GM13976 (cell line): ENCODE measurements at regions not wholly inside any gene's neighbourhood (a gene's known extent, or its start where the extent isn't known, plus 50 kb on each side); places are given as distances from the start of the nearest gene placed in this dataset.

Experiments used
- DNase-seq: peaks from one replicate; pipeline ENCODE4 v3.0.0; 2012; ENCODE audit warnings: low spot score
- in situ Hi-C: fragments of 300-500 bp; cut with MboI; formaldehyde crosslinking; loops from one replicate; pipeline ENCODE4 v1.12.0; 2022; ENCODE audit warnings: low sequenced_read_pairs, mixed read lengths, inconsistent platforms; ENCODE audit not compliant: unreplicated experiment
- TF ChIP-seq, protein P1 (sequence below): IDR thresholded peaks from 2 replicates; pipeline ENCODE4 v1.5.1; 2012; ENCODE audit warnings: borderline replicate concordance, mild to moderate bottlenecking; ENCODE audit not compliant: insufficient read depth; ENCODE audit errors: extremely low read depth, missing control alignments, control extremely low read depth

DNA sequence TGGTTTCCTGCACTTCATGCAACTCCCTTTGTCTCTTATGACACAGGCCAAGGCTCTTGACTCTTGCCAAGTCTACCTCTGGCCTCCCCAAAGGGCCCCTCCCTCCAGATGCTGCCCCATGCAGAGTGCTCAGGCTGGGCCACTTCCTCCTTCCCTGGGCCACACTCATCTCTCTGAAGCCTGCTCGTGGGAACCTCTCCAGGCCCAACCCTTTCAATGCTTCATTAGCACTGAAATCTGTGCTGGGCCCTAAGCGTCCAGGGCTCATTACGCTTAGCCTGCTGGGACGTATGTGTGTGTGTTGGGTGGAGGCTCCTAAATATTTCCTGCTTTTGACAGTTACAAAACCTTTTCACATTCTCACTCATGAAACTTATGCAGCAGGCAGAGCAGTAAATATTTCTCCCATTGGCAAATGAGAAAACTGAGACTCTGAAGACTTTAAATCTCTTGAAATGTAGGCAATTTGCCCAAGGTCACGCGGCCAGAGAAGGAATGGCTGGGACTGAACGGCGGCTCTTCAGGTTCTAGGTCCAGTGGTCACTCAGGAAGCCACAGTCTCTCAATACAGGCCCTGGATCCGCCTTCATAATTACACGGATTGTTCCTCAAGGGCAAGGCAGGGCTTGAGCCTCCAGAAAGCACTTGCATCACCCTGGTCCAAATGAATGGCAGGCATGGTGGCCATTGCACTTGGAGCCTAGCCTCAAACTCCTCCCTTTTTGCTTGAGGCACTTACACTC is 241.7 kb upstream of the HES1 start:
- TF ChIP-seq, protein P1, sequence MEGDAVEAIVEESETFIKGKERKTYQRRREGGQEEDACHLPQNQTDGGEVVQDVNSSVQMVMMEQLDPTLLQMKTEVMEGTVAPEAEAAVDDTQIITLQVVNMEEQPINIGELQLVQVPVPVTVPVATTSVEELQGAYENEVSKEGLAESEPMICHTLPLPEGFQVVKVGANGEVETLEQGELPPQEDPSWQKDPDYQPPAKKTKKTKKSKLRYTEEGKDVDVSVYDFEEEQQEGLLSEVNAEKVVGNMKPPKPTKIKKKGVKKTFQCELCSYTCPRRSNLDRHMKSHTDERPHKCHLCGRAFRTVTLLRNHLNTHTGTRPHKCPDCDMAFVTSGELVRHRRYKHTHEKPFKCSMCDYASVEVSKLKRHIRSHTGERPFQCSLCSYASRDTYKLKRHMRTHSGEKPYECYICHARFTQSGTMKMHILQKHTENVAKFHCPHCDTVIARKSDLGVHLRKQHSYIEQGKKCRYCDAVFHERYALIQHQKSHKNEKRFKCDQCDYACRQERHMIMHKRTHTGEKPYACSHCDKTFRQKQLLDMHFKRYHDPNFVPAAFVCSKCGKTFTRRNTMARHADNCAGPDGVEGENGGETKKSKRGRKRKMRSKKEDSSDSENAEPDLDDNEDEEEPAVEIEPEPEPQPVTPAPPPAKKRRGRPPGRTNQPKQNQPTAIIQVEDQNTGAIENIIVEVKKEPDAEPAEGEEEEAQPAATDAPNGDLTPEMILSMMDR: no peak
- no peak for DNase-seq
- in situ Hi-C loops: no loop called here

DNA sequence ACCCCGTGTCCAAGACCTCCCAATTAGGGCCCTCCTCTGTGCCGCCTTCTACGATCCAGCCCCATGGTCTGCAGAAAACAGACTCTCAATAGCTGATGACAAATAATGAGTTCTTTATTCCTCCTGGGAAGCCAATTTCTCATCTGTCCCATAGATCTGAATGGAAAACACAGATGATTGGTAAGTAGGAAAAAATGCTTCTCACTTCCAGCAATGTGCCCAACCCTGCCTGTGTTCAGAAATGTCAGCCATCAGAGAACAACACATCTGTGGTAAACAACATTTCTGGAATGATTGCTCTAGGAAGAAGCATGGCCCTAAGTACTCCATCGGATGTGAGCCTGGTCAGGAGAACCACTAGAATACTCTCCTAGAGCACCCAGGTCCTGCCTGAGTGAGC is 240.5 kb upstream of the HES1 start:
- no peak for DNase-seq
- TF ChIP-seq, protein P1: no peak
- in situ Hi-C loops: no loop called here

DNA sequence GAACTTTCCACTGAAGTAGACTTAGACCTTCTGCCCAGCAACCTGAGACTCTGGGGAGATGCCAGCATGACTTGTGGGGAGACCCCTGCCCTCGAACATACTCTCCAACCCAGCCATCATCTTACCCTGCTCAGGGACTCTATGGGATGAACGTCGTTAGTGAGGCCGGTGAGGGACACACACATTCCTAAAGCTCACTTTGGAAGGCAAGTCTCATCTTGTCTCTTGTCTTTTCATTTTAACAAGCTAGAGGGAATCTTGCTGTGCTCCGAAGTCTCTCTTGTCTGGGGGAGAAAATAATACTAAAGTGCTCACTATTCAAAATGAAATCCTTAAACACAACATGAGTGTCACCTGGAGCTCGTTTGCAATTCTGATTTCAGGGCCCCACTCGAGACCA is 239.5 kb upstream of the HES1 start:
- DNase-seq: no peak
- in situ Hi-C loops: no loop called here
- TF ChIP-seq, protein P1: no peak

DNA sequence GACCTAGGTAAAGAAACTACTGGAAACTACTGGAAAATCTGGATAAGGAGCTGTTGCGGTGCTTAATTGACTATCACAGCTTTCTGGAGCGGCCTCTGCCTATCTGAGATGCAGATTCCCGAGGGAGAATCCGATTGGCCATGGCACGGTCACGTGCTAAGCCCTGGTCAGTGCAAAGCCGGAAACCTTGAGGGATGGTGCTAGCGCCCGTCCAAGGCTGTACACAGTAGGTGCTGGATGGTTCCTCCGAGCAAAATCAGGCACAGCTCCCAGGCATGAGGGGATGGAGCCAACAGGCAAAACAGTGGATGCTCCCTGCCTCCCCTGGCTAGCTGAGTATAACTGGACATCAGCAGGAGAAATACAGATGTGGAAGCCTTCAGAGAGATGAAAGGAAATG is 238.7 kb upstream of the HES1 start:
- in situ Hi-C loops: no loop called here
- DNase-seq: no peak

DNA sequence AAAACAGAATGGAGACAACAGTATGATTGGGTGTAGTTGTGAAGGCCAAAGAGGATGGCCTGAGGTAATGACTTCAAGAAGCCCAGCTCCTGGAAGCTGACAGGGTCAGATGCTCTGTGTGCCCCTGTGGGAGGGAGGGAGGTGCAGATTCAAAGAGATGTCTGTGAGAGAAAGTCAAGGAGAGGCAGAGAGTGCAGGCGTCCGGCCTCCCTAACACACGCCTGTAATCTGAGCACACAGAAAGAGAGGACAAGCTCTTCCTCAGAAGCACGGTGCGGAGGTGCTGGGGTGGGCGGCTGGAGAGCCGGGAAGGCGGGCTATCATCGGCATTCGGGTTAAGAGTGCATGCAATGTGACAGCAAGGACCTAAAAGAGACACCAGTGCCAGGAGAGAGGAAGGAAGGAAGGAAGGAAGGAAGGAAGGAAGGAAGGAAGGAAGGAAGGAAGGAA is 238.2 kb upstream of the HES1 start:
- in situ Hi-C loops: no loop called here
- DNase-seq: no peak
- TF ChIP-seq, protein P1: no peak

More for the DNA sequence above, 238.7 kb upstream of the HES1 start:
- TF ChIP-seq, protein P1: no peak

DNA sequence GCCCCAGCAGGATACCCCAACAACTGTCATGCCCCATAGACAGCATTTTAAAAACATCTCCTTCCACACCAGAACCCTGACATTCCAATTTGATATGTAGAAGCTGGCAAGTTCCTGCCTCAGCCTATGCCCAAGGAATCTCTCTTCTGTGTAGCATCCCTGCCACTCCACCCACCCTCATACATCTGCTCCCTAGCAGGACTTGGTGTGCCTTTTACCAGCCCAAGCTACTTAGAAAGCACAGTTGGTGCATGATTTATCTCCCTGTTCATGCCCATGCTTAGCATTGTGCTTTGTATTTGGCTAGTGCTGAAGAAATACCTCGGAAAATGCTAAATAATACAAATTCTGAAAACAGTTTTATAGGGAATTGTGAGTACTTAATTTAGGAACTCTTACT is 236.9 kb upstream of the HES1 start:
- in situ Hi-C loops: no loop called here

More for the DNA sequence above, 236.9 kb upstream of the HES1 start:
- no peak for DNase-seq
- TF ChIP-seq, protein P1: no peak
